Ishikawa (cell line): ENCODE measurements at regions not wholly inside any gene's neighbourhood (a gene's known extent, or its start where the extent isn't known, plus 50 kb on each side); places are given as distances from the start of the nearest gene placed in this dataset.

ENCODE experiments used
- CEBPB ChIP-seq: IDR thresholded peaks from 2 replicates; pipeline ENCODE4 v1.6.1; 2012
- CREB1 ChIP-seq: IDR thresholded peaks from 2 replicates; pipeline ENCODE4 v1.6.1; 2012; ENCODE audit warnings: low read depth
- EGR1 ChIP-seq: IDR thresholded peaks from 2 replicates; pipeline ENCODE4 v1.6.1; 2012
- EP300 ChIP-seq: IDR thresholded peaks from 2 replicates; pipeline ENCODE4 v1.6.1; 2012; ENCODE audit warnings: borderline replicate concordance
- FOXM1 ChIP-seq: IDR thresholded peaks from 2 replicates; pipeline ENCODE4 v1.6.1; 2012; ENCODE audit warnings: low read depth, borderline replicate concordance
- NFIC ChIP-seq: IDR thresholded peaks from 2 replicates; pipeline ENCODE4 v1.6.1; 2012
- RAD21 ChIP-seq: IDR thresholded peaks from 2 replicates; pipeline ENCODE4 v1.6.1; 2012; ENCODE audit warnings: low read depth
- TAF1 ChIP-seq: IDR thresholded peaks from 2 replicates; pipeline ENCODE4 v1.6.1; 2012; ENCODE audit warnings: low read depth, mild to moderate bottlenecking
- TCF12 ChIP-seq: IDR thresholded peaks from 2 replicates; pipeline ENCODE4 v1.6.1; 2012; ENCODE audit warnings: low read depth
- TEAD4 ChIP-seq: IDR thresholded peaks from 2 replicates; pipeline ENCODE4 v1.6.1; 2012
- YY1 ChIP-seq: IDR thresholded peaks from 2 replicates; pipeline ENCODE4 v1.6.1; 2012; ENCODE audit warnings: low read depth
- ZBTB7A ChIP-seq: IDR thresholded peaks from 2 replicates; pipeline ENCODE4 v1.6.1; 2012; ENCODE audit warnings: low read depth
- TF ChIP-seq, protein P1 (sequence below): IDR thresholded peaks from 2 replicates; pipeline ENCODE4 v1.6.1; 2012
- TF ChIP-seq, protein P2 (sequence below): IDR thresholded peaks from 2 replicates; pipeline ENCODE4 v1.6.1; 2012; ENCODE audit warnings: low read depth, mild to moderate bottlenecking
- TF ChIP-seq, protein P3 (sequence below): IDR thresholded peaks from 2 replicates; pipeline ENCODE4 v1.6.1; 2012

DNA sequence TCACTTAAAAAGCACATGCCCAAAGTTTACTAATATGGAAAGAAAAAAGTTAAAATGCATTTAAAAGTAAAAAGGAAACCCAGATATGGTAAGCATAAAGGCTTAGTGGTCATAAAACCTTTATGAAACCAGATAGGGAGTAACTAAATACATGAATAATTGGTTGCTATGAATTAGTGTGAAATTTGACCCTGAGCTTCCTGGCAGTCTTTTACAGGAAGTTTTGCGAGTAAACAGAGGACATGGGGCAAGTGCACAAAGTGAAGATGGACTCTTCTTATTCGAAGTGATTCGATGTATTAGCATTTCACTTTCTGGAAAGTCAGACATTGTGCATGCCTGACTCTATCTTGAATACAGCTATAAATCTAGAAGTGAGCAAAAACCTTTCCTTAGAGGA lies 90.9 kb upstream of the MLIP start:
- TF ChIP-seq, protein P1, sequence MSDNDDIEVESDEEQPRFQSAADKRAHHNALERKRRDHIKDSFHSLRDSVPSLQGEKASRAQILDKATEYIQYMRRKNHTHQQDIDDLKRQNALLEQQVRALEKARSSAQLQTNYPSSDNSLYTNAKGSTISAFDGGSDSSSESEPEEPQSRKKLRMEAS = no peak
- TF ChIP-seq, protein P2, sequence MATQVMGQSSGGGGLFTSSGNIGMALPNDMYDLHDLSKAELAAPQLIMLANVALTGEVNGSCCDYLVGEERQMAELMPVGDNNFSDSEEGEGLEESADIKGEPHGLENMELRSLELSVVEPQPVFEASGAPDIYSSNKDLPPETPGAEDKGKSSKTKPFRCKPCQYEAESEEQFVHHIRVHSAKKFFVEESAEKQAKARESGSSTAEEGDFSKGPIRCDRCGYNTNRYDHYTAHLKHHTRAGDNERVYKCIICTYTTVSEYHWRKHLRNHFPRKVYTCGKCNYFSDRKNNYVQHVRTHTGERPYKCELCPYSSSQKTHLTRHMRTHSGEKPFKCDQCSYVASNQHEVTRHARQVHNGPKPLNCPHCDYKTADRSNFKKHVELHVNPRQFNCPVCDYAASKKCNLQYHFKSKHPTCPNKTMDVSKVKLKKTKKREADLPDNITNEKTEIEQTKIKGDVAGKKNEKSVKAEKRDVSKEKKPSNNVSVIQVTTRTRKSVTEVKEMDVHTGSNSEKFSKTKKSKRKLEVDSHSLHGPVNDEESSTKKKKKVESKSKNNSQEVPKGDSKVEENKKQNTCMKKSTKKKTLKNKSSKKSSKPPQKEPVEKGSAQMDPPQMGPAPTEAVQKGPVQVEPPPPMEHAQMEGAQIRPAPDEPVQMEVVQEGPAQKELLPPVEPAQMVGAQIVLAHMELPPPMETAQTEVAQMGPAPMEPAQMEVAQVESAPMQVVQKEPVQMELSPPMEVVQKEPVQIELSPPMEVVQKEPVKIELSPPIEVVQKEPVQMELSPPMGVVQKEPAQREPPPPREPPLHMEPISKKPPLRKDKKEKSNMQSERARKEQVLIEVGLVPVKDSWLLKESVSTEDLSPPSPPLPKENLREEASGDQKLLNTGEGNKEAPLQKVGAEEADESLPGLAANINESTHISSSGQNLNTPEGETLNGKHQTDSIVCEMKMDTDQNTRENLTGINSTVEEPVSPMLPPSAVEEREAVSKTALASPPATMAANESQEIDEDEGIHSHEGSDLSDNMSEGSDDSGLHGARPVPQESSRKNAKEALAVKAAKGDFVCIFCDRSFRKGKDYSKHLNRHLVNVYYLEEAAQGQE = no peak

DNA sequence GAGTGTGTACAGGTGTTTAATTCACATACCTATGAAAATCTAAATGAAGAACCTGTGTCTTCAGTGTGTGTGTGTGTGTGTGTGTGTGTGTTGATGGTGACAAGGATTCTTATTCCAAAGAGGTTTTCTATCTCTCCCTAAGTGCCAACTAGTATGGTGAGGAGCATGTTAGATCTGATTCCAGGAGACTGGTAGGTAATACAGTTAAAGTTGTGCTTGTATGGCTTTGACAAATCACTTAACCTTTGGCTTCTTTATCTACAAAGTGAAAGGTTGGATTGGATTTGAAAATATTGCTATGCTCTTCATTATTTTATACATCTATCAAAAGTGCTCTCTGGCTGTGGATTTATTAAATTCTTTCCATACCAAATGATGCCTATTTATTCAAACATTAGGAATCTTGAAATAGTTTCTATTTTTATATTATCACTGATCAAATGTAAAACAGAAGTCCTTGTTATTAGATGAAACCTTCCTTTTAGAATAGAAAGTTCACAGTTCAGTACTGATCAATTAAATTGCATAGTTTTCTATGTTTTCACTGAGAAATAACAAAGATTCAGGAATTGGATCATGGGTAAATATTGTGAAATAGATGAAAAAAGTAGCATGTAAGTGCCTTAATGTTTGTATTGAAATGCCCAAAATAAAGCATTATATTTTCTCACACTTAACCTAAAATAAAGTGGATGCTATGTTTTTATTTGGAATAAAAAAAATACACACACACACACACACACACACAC lies 84.4 kb upstream of the MLIP start:
- no peak for TF ChIP-seq TAF1
- TF ChIP-seq TEAD4 = no peak
- TF ChIP-seq, protein P1 = no peak
- TF ChIP-seq, protein P2 = no peak
- TF ChIP-seq TCF12 = no peak
- TF ChIP-seq EGR1 = no peak
- TF ChIP-seq RAD21 = no peak
- TF ChIP-seq CEBPB = no peak
- TF ChIP-seq FOXM1 = no peak
- no peak for TF ChIP-seq YY1
- TF ChIP-seq CREB1 = no peak
- TF ChIP-seq EP300 = no peak
- no peak for TF ChIP-seq ZBTB7A

DNA sequence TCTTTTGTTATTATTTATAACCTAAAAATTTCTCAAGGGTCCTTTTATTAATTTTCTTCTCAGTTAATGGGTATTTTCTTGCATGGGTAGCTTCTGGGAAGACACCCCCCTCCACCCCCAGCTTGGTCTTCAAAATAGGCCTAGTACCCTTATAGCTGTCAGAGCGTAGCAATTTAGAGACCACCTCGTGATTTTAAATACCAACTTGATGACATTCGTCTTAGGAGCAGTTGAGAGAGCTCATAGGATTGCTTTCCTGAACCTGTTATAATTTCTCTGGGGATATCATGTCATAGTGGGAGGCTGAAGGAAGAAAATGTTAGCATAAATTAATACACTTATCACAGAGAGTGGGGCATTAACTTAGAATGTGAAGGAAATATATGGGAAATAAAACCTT lies 83.1 kb upstream of the MLIP start:
- TF ChIP-seq RAD21 (no peak), NFIC (no peak), EP300 (no peak)
- TF ChIP-seq, protein P1 = no peak

DNA sequence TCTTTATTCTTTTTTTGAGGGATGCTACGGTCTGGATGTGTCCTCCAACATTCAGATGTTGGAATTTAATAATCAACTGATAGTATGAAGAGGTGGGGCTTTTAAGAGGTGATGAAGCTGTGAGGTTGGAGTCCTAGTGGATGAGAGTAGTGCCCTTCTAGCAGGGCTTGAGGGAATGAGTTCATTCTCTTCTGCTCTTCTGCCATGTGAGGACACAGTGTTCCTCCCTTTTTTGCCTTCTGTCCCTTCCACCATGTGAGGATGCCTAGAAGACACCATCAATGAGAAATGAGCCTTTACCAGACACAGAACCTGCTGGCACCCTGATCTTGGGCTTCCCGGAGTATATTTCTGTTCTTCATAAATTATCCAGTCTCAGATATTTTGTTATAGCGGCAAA lies 82.1 kb upstream of the MLIP start:
- TF ChIP-seq, protein P1 = no peak
- TF ChIP-seq RAD21 = no peak
- TF ChIP-seq, protein P3, sequence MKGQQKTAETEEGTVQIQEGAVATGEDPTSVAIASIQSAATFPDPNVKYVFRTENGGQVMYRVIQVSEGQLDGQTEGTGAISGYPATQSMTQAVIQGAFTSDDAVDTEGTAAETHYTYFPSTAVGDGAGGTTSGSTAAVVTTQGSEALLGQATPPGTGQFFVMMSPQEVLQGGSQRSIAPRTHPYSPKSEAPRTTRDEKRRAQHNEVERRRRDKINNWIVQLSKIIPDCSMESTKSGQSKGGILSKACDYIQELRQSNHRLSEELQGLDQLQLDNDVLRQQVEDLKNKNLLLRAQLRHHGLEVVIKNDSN = no peak

DNA sequence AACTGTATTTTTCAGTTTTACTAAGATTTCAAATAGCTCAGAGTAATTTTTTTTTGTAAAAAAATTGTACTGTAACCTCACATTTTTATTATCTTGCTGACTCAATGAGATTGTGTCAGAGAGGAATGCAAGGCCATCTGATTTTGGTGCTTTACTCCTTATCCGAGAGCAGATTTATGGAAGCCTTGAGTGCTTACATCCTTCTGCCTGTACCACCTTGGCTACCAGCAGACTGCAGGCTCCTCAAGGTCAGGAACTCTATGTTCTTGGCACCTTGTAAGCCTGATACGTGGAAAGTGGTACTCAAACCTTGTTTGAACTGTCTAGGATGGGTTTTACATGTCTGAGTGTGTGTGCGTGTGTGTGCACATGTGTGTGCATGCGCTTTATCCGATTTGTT lies 80.1 kb upstream of the MLIP start:
- TF ChIP-seq YY1 (no peak), RAD21 (no peak), CREB1 (no peak), CEBPB (no peak)

DNA sequence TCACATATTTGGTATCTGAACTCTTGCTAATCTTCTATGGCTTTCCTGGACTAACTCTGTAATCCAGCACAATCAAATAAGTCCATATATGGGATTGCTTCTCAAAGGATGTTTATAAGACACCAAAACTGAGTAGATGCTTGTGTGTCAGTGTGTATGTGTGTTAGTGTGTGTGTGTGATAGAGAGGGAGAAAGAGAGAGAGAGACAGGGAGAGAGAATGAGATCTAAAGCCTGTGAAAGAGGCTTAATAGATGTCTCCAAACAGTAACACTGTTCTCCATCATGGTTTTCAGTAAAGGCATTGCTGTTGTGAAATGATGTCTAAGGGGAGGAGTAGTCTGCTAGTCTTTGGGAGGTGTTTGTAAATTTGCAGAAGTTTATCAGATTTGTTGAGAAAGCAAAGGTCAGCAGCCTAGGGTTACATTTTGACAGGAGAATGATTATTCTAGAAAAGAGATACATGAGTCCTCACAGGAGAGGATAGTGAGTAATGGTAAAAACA lies 73.9 kb upstream of the MLIP start:
- no peak for TF ChIP-seq EGR1
- TF ChIP-seq FOXM1 = no peak
- TF ChIP-seq, protein P3 = no peak
- no peak for TF ChIP-seq RAD21
- TF ChIP-seq NFIC = no peak
- TF ChIP-seq CREB1 = no peak
- TF ChIP-seq, protein P2 = no peak
- TF ChIP-seq ZBTB7A = no peak
- TF ChIP-seq CEBPB = no peak
